HG02642 (cell line): ENCODE measurements at regions not wholly inside any gene's neighbourhood (a gene's known extent, or its start where the extent isn't known, plus 50 kb on each side); places are given as distances from the start of the nearest gene placed in this dataset.
"Not testable (repeated sequence)": the region's sequence is repeated elsewhere in the genome, so short reads cannot be mapped to it uniquely, and the experiment has no call there.

Source experiments
- ATAC-seq: cut with Tn5 transposase; IDR thresholded peaks from one replicate; pipeline ENCODE4 v1.9.1; 2021; ENCODE audit warnings: mild to moderate bottlenecking; ENCODE audit not compliant: unreplicated experiment, poor library complexity

DNA sequence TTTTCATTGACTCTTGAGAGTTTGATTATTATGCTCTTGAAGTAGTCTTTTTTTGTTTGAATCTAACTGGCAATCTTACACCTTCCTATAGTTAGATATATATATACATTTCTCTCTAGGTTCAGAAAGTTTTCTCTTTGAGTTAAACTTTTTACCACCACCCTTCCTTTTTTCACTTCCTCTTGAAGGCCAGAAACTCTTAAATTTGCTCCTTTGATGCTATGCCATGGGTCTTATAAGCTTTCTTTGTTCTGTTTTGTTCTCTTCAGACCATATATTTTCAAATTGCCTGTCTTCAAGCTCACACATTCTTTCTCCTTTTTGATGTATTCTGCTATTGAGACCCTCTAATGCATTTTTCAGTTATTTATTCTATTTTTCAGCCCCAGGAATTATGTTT is 513.5 kb upstream of the CNTN5 start:
- no peak for ATAC-seq

DNA sequence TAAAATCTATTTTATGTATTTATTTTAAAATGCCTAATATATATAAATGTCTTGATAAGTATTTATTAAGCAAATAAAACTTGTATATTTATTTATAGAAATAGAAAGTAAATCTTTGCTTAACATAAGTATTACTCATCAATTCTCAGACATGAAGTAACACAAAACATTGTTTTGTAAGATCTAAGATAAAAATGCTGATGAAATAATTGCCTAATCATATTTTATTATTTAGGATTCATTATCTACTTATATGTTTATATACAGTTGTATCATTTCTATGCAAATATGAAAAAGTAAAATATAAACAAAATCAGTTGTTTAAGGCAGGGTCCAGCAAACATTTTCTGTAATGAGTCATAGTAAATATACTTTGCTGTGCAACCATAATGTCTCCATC is 507.8 kb upstream of the CNTN5 start:
- ATAC-seq, result no peak

DNA sequence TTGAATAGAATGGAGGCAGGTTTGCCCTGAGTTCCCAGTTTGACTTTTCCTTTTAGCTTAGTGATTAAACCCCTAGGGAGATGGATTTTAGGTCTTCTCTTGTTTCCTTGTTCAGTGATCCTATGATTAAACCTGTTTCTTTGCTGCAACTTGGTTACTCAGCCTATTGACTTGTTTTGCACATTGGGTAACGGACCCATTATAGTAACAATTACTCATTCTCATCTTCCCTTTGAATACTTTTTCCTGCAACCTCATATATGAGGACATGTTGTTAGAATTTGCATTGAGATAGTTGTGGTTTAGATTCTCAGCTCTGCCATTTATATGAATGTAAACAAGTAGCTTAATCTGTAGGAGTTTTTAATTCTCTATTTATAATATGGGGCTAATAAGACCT is 489.2 kb upstream of the CNTN5 start:
- no peak for ATAC-seq

DNA sequence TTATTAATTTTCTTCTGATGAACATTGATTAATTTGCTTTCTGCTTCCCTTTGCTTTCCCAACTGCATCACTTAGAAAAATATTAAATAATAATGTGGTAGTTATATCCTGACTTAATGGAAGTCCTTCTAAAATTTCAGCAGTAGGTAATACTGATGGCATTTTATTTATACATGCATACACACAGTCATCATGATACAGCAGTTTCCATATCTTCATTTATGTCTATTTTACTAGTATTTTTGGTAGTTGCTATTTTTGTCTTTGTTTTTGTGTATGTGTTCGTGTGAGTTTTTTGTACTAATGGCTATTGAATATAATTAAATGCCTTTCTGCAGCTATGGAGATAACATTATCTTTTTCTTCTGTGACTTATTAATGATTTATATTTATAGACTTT is 484.7 kb upstream of the CNTN5 start:
- no peak for ATAC-seq

DNA sequence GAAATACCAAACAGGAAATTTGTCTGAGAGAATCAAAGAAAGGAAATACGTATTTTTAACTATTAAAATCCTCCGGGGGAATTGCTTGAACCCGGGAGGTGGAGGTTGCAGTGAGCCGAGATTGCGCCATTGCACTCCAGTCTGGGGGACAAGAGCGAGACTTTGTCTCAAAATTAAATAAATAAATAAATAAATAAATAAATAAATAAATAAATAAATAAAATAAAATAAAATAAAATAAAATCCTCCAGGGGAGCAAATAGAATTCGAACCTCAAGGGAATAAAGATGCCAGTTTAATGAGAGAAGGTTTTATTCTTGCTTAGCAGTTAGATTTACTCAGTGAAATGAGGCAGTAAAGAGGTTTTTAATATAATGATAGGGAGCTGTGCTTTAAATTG is 482.4 kb upstream of the CNTN5 start:
- not testable (repeated sequence) for ATAC-seq

DNA sequence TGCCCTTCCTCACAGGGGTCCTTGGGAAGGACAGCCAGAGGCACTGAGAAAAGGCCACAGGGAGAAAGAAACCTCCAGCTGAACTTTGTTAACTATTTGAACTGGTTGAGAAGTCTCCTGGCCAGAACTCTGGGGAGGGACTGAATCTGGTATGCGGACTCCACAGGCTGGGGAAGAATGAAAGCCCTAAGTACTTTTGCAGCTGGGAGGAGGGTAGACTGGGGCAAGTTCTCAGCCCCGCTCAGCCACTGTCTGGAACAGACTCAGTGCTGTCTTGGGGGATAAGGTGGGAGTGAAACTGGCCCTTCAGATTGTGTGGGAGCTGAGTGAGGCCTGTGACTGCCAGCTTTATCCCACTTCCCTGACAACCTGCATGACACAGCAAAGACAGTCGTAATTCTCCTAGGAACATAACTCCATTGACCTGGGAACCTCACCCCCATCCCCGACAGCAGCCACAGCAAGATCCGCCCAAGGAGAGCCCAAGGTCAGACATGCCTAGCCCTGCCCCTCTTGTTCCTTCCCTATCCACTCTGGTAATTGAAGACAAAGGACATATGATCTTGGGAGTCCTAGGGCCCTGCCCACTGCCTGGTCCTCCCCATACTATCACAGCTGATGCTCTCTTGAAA is 475.1 kb upstream of the CNTN5 start:
- ATAC-seq, result no peak

DNA sequence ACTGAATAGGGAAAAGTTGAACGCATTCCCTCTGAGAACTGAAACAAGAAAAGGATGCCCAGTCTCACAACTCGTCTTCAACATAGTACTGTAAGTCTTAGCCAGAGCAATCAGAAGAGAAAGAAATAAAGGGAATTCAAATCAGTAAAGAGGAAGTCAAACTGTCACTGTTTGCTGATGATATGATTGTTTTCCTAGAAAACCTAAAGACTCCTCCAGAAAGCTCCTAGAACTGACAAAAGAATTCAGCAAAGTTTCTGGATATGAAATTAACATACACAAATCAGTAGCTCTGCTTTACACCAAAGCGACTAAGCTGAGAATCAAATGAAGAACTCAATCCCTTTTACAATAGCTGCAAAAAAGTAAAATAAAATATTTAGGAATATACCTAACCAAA is 471.2 kb upstream of the CNTN5 start:
- ATAC-seq, result no peak

DNA sequence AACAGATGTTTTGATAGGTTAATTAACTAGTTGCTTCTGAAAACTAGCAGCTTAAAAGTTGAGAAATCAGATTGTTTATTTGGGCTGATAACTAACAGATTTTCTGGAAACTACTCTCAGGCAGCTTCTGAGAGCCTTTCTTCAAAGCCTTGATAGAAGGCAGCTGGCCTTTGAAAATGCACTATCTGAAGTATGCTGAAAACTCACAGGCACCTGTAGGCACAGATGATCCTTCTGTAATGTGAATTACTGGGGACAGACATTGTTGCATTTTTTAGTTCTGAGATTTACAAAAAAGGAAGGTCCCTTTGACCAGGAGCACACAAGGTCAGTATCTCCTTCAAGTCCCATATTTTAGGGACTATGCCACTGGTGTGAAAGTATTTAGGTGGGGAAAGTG is 460.8 kb upstream of the CNTN5 start:
- ATAC-seq, result no peak

DNA sequence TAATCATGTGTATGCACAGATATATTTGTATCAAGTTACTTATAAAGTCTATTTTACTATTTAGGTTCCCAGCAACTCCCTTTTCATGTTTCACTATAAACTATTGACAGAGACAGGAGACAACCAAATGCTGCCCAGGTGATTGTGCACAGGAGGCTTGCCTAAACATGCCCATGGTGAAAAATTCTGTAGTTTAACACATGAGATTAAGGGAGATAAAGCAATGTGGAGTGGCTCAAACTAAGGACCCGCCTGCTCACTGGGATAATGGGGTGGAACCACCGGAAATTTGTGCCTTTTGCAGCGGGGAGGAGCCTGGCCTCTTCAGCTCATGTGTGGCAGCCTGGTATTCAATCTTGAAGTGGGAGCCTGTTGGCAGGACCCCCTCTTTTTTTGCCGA is 459.5 kb upstream of the CNTN5 start:
- no peak for ATAC-seq

DNA sequence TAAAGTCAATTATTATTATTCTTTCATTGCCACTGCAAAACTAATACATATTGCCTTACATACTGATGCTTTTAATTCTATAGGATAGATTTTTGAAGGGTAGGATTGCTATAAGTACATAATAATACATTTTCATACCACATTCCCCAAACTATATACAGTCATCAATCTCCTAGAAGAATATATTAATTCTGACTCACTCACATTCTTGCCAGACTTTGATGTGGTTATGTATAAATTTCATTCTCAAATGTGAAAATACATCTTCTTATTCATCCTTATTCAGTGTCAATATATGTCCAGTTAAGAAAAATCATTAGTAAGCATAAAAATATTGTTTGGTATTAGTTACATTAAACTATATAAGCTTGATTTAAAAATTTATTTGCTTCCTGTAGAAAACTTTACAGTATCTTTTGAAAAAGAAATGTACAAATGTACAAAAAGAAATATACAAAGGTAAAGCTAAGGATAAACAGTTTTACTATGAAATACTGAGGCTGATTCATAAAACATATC is 458.8 kb upstream of the CNTN5 start:
- no peak for ATAC-seq

DNA sequence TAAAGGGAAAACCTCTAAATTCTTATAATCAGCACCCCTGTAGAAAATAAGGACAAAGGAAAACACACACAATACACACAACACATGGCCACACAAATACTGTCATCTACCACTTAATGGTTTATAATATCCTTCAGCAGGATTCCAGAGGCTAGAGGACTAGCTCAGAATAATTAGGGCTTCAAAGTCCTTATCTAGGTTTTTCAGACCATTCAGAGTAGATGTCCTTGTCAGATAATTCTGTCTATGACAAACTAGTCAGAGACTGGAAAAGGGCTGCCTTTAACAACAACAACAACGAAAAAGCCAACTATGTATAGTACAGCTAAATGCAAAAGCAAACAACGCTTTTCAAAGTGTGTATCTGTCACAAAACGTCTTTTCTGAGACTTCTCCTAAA is 456.5 kb upstream of the CNTN5 start:
- no peak for ATAC-seq

DNA sequence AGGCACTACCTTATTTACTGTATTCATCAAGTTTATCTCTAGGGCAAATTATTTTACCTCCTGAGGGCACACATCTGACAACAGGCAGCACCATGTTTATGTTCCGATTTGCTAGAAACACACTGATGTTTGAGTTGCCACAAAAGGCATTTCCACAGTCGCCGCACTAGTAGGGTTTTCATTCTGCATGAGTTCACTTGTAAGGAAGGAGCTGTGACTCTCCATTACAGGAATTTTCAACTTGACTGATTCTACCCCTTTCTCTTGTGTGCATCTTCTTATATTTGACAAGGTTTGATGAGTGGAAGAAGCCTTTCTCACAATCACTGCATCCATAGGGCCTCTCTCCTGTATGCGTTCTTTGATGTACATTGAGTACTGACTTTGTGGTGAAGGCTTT is 455.9 kb upstream of the CNTN5 start:
- no peak for ATAC-seq

DNA sequence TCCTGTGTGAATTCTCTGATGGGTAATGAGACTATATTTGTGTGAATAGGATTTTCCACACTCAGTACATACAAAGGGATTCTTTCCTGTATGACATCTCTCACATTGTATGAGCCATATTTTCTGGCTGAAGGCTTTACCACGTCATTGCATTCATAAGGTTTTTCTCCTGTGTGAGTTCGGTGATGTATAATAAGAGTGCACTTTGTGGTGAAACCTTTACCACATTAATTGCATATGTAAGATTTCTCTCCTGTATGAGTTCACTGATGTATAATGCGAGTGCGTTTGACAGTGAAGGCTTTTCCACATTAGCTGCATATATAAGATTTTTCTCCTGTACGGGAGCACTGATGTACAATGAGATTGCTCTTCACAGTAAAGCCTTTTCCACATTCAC is 455.4 kb upstream of the CNTN5 start:
- no peak for ATAC-seq

DNA sequence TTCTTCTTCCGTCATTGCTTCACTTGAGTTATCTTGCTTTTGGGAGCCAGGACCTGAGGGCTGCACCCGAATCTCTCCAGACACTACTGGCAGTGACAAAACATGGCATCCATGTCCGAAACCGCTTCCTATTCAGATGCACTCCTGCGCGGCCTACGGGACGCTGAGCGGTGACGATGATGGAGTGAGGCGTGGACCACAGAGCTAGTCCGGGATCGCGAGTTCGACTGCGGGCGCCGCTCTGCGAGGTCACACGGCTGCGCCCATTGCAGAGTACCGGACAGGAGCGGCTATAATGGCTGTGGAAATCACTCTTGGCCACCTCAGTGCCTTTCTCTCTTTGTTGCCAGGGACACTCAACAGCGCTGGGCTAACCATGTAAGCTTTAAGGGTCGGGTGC is 453.8 kb upstream of the CNTN5 start:
- ATAC-seq, result no peak

DNA sequence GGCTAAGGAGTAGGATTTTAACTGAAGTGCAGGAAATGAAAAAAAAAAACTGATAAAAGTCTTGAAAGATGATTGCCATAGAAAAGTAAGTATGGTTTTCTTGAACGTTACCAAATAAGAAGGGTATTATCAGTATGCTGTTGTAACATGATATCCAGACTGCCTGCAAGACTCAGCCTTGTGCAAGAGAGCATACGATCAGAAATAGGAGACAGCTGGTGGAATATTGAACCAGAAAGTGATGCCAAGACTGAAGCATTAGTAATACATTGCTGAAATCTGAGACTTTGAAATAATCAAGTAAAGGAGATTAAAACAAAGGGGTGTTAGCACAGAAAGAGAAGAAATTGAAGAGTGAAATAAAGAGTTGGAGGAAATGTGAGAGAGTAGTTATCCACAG is 452.7 kb upstream of the CNTN5 start:
- ATAC-seq, result no peak

DNA sequence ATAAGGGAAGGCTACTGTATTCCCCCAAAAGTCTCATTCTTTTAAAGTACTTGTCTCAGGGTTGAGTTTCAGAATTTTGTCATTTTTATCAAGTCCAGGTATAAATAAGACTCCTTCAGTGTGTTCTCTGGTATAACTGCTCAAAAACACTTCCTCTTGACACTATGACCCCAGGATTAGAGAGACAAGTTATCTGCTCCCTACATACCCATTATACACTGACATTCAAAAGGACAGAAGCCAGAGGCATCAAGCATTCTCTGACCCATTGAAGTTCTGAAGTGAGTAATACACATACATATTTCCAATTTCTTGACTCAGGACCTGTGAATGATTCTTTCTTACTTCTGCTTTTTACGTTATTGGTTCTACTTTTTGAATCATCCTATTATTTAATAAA is 447.8 kb upstream of the CNTN5 start:
- ATAC-seq, result no peak

DNA sequence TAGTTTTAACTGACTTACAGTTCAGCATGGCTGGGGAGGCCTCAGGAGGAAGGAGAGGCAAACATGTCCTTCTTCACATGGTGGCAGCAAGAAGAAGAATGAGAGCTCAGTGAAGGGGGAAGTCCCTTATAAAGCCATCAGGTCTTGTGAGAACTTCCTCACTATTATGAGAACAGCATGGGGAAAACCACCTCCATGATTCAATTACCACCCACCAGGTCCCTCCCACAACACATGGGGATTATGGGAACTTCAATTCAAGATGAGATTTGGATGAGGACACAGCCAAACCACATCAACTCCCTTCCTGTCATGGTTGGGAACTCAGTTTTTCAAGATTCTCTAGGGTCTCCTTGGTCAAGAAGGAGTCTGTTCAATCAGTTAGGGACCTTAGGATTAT is 432.9 kb upstream of the CNTN5 start:
- no peak for ATAC-seq

DNA sequence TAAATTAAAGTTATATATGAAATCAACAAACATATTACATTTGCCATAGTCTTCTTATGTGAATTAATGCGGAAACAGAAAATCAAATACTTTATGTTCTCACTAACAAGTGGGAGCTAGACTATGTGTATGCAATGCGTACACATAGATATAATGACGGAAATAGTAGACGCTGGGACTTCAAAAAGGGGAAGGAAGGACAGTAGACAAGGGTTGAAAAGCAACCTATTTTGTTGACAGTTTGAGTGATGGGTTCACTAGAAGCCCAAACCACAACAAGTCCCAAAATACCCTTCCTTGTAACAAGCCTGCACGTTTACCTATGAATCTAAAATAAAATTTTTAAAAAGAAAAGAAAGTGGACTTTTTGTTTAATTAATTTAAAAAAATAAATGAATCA is 430.8 kb upstream of the CNTN5 start:
- no peak for ATAC-seq

DNA sequence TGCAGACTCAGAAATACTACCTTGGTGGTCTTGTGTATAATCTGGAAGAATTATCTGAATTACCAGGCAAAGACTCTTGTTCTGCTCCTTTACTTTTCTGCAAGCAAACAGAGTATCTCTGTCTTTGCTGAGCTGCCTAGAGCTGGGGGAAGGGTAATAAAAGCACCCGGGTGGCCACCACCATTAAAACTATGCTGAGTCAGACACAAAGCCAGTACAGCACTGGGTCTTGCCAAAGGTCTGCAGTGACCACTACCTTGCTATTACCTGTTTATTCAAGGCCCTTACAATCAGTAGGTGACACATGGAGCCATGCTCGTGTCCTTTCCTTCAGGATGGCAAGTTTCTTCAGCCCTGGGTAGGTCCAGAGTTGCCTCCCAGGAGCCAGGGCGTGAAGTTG is 420.6 kb upstream of the CNTN5 start:
- ATAC-seq, result no peak

DNA sequence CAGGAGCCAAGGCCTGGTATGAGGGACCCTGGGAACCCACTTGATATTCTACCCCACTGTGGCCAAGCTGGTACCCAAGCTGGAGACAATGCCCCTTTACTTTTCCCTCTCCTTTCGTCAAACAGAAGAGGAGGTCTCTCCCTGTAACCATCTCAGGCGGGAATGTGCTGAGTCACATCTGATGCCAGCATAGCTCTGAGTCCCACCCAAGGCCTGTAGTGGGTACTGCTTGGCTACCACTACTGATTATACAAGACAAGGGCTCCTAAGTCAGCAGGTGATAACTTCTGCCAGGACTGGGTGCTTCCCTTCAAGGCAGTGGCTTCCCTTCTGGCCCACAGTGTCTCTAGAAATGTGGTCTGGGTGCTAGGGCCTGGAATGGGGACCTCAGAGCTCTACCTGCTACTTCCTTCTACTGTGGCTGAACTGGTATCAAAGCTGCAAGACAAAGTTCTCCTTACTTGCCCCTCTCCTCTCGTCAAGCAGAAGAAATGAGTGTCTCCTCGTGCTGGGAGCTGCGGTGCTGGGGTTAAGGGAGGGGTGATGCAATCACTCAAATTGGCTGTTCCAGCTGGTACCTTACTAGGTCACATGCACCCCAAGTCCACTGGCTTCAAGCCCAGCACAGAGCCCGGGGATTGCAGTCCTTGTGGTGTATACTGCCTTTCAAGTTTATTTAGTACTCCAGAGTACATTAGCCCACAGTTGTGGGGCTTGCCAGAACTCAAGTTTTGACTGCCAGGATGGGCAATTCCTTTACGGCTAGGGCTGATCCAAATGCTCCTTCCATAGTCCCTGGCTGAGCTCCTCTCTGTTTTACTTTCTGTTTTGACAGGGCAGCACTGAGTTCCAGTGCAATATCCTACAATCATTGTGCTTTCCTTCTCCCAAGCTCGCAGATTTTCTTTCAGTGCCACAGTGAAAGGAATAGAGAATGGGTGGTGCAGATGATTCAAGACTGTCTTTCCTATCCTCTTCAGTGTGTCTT is 419.7 kb upstream of the CNTN5 start:
- no peak for ATAC-seq

DNA sequence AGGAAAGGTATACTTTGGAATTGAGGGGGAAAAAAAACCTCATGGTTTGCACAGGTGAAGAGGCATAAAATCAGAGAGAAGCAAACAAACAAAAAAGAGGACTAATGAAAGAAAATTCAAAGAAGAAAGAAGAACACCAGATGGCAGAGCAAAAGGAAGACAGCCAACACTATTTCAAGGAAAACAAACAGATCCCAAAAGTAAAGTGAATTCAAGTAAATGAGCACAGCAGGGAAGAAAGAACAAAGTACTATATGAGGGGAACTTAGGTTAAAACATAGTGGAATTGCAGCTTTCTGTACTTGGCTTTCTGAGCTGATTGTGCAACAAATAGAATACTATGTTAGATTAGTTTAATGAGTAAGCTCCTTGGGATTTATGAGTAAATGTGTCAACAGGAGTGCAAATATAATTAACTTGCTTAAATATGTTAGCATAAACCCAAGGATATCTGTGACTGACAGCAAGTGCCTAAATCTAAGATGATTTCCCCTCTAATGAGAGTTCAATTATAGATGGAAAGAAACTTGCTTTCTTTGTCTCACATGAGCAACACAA is 404.6 kb upstream of the CNTN5 start:
- no peak for ATAC-seq
